Fibroblast of lung (primary cell): ENCODE measurements at regions not wholly inside any gene's neighbourhood (a gene's known extent, or its start where the extent isn't known, plus 50 kb on each side); places are given as distances from the start of the nearest gene placed in this dataset.

Experiments used
- CTCF ChIP-seq, 2 donors: IDR thresholded peaks in 1 of 2; conservative IDR thresholded peaks in 1 of 2; 1 replicate in 1 of 2; 2 replicates in 1 of 2; pipeline ENCODE4 v1.5.1; 2011 to 2012; ENCODE audit warnings: low read length in 2 of 2, control low read depth in 1 of 2, inconsistent platforms in 1 of 2, low read depth in 1 of 2, mild to moderate bottlenecking in 1 of 2
- EZH2 ChIP-seq: IDR thresholded peaks from 2 replicates; pipeline ENCODE4 v1.5.1; 2012; ENCODE audit warnings: low read length, control low read depth, mild to moderate bottlenecking; ENCODE audit errors: missing control alignments

GRCh38 chrX:143165778-143166177 lies 140.1 kb downstream of the SPANXN4 start:
- TF ChIP-seq CTCF (conservative IDR thresholded peaks at IDR 0.05 in 1 of 2, IDR thresholded peaks at IDR 0.05 in 1 of 2; ENCODE audit: low read depth in 1 of 2, low read length in 2 of 2): no peak
- TF ChIP-seq EZH2: no peak
